HL-60 (cell line): ENCODE measurements at regions not wholly inside any gene's neighbourhood (a gene's known extent, or its start where the extent isn't known, plus 50 kb on each side); places are given as distances from the start of the nearest gene placed in this dataset.

ENCODE experiments used
- DNase-seq, 2 experiments: peaks; one replicate each; pipeline ENCODE4 v3.0.0-alpha.2; 2010 to 2020; ENCODE audit warnings: low read depth in 1 of 2, low spot score in 1 of 2
- H3K27ac ChIP-seq: fragments of 250-450 bp; sonication (Bioruptor Pico); replicated peaks from 2 replicates; pipeline ENCODE4 v1.5.1; 2020; ENCODE audit warnings: mild to moderate bottlenecking, moderate library complexity
- H3K27me3 ChIP-seq: fragments of 250-450 bp; sonication (Bioruptor Pico); 2 replicates; pipeline ENCODE4 v1.5.1; 2021; ENCODE audit warnings: mild to moderate bottlenecking, moderate library complexity; ENCODE audit not compliant: insufficient read depth, poor library complexity, severe bottlenecking
- H3K4me3 ChIP-seq: replicated peaks from 2 replicates; pipeline ENCODE4 v1.5.1; 2011; ENCODE audit warnings: mild to moderate bottlenecking, control low read depth, low read length; ENCODE audit not compliant: insufficient read depth
- GABPA ChIP-seq: IDR thresholded peaks from 2 replicates; pipeline ENCODE4 v1.6.1; 2012; ENCODE audit warnings: low read depth
- POLR2AphosphoS5 ChIP-seq: IDR thresholded peaks from 2 replicates; pipeline ENCODE4 v1.6.1; 2012; ENCODE audit warnings: low read depth
- SPI1 ChIP-seq: IDR thresholded peaks from 2 replicates; pipeline ENCODE4 v1.6.1; 2012; ENCODE audit warnings: low read depth, mild to moderate bottlenecking, borderline replicate concordance
- TF ChIP-seq, protein P1 (sequence below): IDR thresholded peaks from 2 replicates; pipeline ENCODE4 v1.6.1; 2012; ENCODE audit warnings: low read depth; ENCODE audit not compliant: insufficient replicate concordance
- TF ChIP-seq, protein P2 (sequence below): IDR thresholded peaks from one replicate; pipeline ENCODE4 v1.5.1; 2011; ENCODE audit warnings: low read length, control low read depth, inconsistent platforms; ENCODE audit not compliant: insufficient read depth

DNA sequence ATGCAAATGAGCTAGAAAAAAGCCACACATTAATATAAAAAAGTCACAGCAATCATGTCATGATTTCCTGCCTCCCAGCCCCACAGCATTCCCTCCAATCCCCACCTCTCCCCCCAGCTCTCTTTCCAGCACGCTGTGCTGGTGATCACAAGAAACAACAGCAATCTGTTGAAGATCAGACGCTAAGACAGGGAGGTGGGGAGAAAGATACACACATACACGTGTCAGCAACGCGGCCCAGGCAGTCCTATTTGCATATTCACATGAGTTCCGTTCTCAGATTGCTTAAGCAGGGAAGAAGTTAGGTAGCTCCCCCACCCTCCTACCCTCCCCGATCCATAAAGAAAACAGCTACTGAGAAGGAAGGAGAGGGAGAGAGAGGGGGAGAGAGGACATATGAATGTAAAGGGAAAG lies 405.5 kb upstream of the PSMD7 start:
- Histone ChIP-seq H3K27me3 (peaks cover 18% of the 10 kb centered on the region), H3K27ac (no peak overlapping the region), H3K4me3 (no peak overlapping the region)
- no peak for DNase-seq
- TF ChIP-seq, protein P1, sequence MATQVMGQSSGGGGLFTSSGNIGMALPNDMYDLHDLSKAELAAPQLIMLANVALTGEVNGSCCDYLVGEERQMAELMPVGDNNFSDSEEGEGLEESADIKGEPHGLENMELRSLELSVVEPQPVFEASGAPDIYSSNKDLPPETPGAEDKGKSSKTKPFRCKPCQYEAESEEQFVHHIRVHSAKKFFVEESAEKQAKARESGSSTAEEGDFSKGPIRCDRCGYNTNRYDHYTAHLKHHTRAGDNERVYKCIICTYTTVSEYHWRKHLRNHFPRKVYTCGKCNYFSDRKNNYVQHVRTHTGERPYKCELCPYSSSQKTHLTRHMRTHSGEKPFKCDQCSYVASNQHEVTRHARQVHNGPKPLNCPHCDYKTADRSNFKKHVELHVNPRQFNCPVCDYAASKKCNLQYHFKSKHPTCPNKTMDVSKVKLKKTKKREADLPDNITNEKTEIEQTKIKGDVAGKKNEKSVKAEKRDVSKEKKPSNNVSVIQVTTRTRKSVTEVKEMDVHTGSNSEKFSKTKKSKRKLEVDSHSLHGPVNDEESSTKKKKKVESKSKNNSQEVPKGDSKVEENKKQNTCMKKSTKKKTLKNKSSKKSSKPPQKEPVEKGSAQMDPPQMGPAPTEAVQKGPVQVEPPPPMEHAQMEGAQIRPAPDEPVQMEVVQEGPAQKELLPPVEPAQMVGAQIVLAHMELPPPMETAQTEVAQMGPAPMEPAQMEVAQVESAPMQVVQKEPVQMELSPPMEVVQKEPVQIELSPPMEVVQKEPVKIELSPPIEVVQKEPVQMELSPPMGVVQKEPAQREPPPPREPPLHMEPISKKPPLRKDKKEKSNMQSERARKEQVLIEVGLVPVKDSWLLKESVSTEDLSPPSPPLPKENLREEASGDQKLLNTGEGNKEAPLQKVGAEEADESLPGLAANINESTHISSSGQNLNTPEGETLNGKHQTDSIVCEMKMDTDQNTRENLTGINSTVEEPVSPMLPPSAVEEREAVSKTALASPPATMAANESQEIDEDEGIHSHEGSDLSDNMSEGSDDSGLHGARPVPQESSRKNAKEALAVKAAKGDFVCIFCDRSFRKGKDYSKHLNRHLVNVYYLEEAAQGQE = no peak
- no peak for TF ChIP-seq GABPA
- TF ChIP-seq, protein P2, sequence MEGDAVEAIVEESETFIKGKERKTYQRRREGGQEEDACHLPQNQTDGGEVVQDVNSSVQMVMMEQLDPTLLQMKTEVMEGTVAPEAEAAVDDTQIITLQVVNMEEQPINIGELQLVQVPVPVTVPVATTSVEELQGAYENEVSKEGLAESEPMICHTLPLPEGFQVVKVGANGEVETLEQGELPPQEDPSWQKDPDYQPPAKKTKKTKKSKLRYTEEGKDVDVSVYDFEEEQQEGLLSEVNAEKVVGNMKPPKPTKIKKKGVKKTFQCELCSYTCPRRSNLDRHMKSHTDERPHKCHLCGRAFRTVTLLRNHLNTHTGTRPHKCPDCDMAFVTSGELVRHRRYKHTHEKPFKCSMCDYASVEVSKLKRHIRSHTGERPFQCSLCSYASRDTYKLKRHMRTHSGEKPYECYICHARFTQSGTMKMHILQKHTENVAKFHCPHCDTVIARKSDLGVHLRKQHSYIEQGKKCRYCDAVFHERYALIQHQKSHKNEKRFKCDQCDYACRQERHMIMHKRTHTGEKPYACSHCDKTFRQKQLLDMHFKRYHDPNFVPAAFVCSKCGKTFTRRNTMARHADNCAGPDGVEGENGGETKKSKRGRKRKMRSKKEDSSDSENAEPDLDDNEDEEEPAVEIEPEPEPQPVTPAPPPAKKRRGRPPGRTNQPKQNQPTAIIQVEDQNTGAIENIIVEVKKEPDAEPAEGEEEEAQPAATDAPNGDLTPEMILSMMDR = no peak
- TF ChIP-seq POLR2AphosphoS5 = no peak
- TF ChIP-seq SPI1 = no peak

DNA sequence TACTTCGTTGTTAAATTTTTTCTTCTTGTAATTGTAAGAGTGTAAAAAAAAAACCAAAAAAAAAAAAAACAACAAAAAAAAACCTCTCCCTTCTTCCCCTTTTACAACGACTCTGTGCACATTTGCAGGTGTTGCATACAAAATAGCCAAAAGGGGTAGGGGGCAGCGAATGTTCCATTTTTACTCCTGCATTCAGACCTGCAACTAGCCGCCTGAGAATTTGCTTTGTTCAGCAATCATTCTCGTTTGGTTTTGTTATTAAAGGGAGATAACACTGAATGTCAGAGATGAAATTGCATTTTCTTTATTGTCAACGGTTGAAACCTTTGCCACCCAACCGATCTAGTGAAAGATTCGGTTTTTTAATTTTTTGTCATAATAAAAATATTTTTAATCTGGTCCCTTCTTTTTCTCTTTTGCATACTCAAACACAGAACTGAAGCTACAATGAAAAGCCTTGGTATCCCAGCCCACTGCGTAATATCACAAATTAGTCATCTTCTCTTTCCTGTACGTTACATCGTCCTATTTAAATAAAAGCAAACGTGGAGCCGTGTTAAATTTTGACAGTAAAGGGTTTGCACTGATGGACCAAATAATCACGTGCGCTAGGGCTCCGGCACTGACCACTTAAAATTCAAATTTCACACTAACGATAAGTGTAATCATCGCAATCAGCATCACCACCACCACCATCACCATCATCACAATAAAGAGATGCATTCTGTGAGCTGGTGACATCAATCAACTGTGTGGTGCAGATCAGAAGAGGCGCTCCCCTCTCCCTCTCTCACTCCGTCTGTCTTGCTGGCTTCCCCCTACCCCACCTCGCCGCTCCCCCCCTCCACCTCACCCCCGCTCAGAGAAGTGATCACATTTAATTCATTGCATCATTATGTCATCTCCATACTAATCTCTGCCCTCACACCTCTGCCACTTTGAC lies 406.2 kb upstream of the PSMD7 start:
- TF ChIP-seq, protein P1 = no peak
- TF ChIP-seq GABPA (no peak), POLR2AphosphoS5 (no peak), SPI1 (no peak)
- TF ChIP-seq, protein P2 = no peak
- DNase-seq = no peak
- Histone ChIP-seq H3K27me3 (peaks cover 21% of the 10 kb centered on the region), H3K27ac (no peak overlapping the region), H3K4me3 (no peak overlapping the region)

DNA sequence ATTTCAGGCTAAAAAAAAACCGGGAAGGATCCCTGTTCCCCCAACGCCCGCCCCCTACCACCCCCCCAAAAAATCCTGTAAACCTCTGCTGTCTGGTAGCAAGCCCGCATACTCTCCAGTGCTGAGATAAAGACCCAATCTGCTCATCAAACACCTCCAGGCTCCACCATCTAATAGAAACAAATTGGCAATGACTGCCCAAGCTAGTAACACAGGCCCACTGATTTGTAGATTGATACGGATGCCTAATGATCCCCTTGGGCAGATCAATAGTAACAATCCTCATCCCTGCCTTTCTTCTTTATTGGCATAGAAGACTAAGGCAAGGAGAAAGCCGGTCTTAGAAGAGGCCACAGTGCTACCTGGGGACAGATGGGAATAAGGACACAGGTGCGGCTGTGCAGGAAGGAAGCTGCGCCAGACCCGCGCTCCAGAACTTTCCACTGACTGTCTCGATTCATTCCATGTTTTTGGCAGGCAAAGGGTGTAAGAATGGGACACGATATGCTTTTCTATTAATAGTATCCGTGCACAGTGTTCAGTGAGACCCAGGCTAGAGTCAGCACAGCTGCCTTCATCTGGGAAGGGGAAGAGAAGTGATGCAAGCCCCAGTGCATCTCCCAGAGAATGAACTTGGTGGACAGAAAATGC lies 407.6 kb upstream of the PSMD7 start:
- TF ChIP-seq, protein P1 = no peak
- no peak for TF ChIP-seq POLR2AphosphoS5
- TF ChIP-seq, protein P2 = no peak
- no peak for TF ChIP-seq GABPA
- TF ChIP-seq SPI1 = no peak
- Histone ChIP-seq H3K4me3 (no peak overlapping the region), H3K27ac (no peak overlapping the region), H3K27me3 (peaks cover 21% of the 10 kb centered on the region)
- DNase-seq = no peak
